ENCODE measurements at regions not wholly inside any gene's neighbourhood (a gene's known extent, or its start where the extent isn't known, plus 50 kb on each side); places are given as distances from the start of the nearest gene placed in this dataset.

DNA sequence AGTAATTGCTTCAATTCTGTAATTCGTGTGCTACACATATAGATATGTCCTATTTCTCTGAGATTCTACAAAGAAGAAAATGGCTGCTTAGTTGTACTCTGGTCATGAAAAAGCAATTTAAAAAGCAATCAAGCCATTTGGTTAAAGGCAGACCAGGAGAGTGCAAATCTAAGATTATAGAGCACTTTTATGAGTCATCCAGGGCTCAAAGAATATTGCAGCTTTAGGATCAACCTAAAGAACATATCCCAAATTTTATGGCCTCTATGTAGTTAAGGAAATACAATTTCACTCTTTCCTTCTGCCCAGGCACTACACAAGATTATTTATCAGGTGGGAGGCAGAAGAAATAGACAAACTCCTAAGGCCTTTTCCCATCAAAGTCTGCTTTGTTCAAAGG, 332.8 kb downstream of the SEC23A start:
- Histone ChIP-seq H3K27me3 (no peaks in the 10 kb centered on the region), H3K79me2 (no peaks in the 10 kb centered on the region), H3K4me2 (no peak overlapping the region), H3K9me3 (ENCODE audit: low read depth) (no peaks in the 10 kb centered on the region), H3K9me2 (replicated peaks; ENCODE audit: insufficient read depth) (no peaks in the 10 kb centered on the region), H3K36me3 (replicated peaks; ENCODE audit: insufficient read depth, low read depth) (no peaks in the 10 kb centered on the region), H4K20me1 (ENCODE audit: insufficient read depth, poor library complexity, severe bottlenecking) (no peaks in the 10 kb centered on the region), H2AFZ (no peak overlapping the region), H3K4me3 (no peak overlapping the region), H3K4me1 (ENCODE audit: insufficient read depth) (no peaks in the 10 kb centered on the region), H3K27ac (peak overlapping the region; percentile 31)
- no peak for DNase-seq (ENCODE audit: low spot score)
- WGBS (ENCODE audit: low lambda C conversion rate, missing lambda C conversion rate), result 71% methylated on average over 1 of the region's 1 CpG
- TF ChIP-seq CTCF (IDR thresholded peaks at IDR 0.05; ENCODE audit: poor library complexity), result no peak
- no peak for TF ChIP-seq EZH2 (IDR thresholded peaks at IDR 0.05; ENCODE audit: borderline replicate concordance)
- TF ChIP-seq EZH2phosphoT487 (IDR thresholded peaks at IDR 0.05; ENCODE audit: low read depth, severe bottlenecking, unreplicated experiment), result no peak

DNA sequence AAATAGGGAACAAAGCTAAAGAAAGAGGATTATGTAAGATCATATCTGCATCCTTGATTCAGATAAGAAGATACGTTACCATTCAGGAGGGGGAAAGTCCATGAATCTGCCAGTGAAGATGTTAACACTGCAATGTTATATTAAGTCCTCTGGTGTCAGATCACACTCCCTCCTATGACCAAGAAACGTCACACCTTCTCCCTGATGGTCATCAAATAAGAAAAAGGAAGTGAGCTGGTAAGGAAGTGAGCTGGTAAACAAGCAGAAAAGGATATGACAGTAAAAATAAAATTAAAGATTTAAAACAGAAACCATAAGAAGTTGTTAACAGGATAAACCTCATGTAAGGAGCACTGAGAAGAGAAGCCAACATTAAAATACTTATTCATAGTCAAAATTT, 340.2 kb downstream of the SEC23A start:
- H3K36me3 ChIP-seq (replicated peaks; ENCODE audit: insufficient read depth, low read depth), result no peaks in the 10 kb centered on the region
- H3K4me2 ChIP-seq, result no peak overlapping the region
- 50% methylated on average over 2 of the region's 2 CpGs for WGBS (ENCODE audit: low lambda C conversion rate, missing lambda C conversion rate)
- no peak for DNase-seq (ENCODE audit: low spot score)
- no peak overlapping the region for H3K27ac ChIP-seq
- no peaks in the 10 kb centered on the region for H3K4me1 ChIP-seq (ENCODE audit: insufficient read depth)
- no peaks in the 10 kb centered on the region for H3K27me3 ChIP-seq
- no peaks in the 10 kb centered on the region for H3K9me2 ChIP-seq (replicated peaks; ENCODE audit: insufficient read depth)
- H3K79me2 ChIP-seq, result no peaks in the 10 kb centered on the region
- no peaks in the 10 kb centered on the region for H3K9me3 ChIP-seq (ENCODE audit: low read depth)
- H3K4me3 ChIP-seq, result no peak overlapping the region
- no peaks in the 10 kb centered on the region for H4K20me1 ChIP-seq (ENCODE audit: insufficient read depth, poor library complexity, severe bottlenecking)
- TF ChIP-seq EZH2phosphoT487 (IDR thresholded peaks at IDR 0.05; ENCODE audit: low read depth, severe bottlenecking, unreplicated experiment) (no peak), EZH2 (IDR thresholded peaks at IDR 0.05; ENCODE audit: borderline replicate concordance) (no peak), CTCF (IDR thresholded peaks at IDR 0.05; ENCODE audit: poor library complexity) (no peak)
- no peak overlapping the region for H2AFZ ChIP-seq

GRCh38 chr14:38762426-38762825, 340.6 kb downstream of the SEC23A start:
- TF ChIP-seq CTCF (IDR thresholded peaks at IDR 0.05; ENCODE audit: poor library complexity) (no peak), EZH2phosphoT487 (IDR thresholded peaks at IDR 0.05; ENCODE audit: low read depth, severe bottlenecking, unreplicated experiment) (no peak), EZH2 (IDR thresholded peaks at IDR 0.05; ENCODE audit: borderline replicate concordance) (no peak)
- DNase-seq (ENCODE audit: low spot score), result no peak
- no peak overlapping the region for H3K4me3 ChIP-seq
- H4K20me1 ChIP-seq (ENCODE audit: insufficient read depth, poor library complexity, severe bottlenecking), result no peaks in the 10 kb centered on the region
- 62% methylated on average over 5 of the region's 5 CpGs for WGBS (ENCODE audit: low lambda C conversion rate, missing lambda C conversion rate)
- H3K4me1 ChIP-seq (ENCODE audit: insufficient read depth), result no peaks in the 10 kb centered on the region
- no peaks in the 10 kb centered on the region for H3K9me2 ChIP-seq (replicated peaks; ENCODE audit: insufficient read depth)
- no peaks in the 10 kb centered on the region for H3K27me3 ChIP-seq
- no peaks in the 10 kb centered on the region for H3K79me2 ChIP-seq
- no peaks in the 10 kb centered on the region for H3K36me3 ChIP-seq (replicated peaks; ENCODE audit: insufficient read depth, low read depth)
- no peak overlapping the region for H3K4me2 ChIP-seq
- H2AFZ ChIP-seq, result no peak overlapping the region
- H3K27ac ChIP-seq, result no peak overlapping the region
- no peaks in the 10 kb centered on the region for H3K9me3 ChIP-seq (ENCODE audit: low read depth)

DNA sequence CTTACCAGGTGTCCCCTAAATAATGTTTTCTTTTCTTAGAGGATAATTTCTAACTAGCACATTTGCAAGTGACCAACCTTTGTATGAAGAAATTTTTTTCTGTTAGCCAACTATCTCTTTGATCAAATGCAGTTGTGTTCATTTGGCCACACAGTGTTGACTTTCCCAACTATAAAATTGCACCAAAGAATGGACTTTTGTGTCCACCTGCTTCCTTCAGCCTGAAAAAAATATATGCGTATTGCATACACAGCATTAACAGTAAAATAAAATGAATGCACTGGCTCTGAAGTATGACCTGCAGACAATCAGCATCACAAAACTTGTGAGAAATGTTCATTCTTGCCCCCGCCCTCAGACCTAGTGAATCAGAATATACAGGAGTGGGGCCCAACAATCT, 342.0 kb downstream of the SEC23A start:
- no peak overlapping the region for H3K4me3 ChIP-seq
- 92% methylated on average over 2 of the region's 2 CpGs for WGBS (ENCODE audit: low lambda C conversion rate, missing lambda C conversion rate)
- no peaks in the 10 kb centered on the region for H3K9me3 ChIP-seq (ENCODE audit: low read depth)
- no peaks in the 10 kb centered on the region for H3K4me1 ChIP-seq (ENCODE audit: insufficient read depth)
- no peak overlapping the region for H3K4me2 ChIP-seq
- no peaks in the 10 kb centered on the region for H3K79me2 ChIP-seq
- no peaks in the 10 kb centered on the region for H4K20me1 ChIP-seq (ENCODE audit: insufficient read depth, poor library complexity, severe bottlenecking)
- H2AFZ ChIP-seq, result no peak overlapping the region
- H3K36me3 ChIP-seq (replicated peaks; ENCODE audit: insufficient read depth, low read depth), result no peaks in the 10 kb centered on the region
- H3K9me2 ChIP-seq (replicated peaks; ENCODE audit: insufficient read depth), result no peaks in the 10 kb centered on the region
- no peak for DNase-seq (ENCODE audit: low spot score)
- H3K27me3 ChIP-seq, result no peaks in the 10 kb centered on the region
- no peak for TF ChIP-seq EZH2 (IDR thresholded peaks at IDR 0.05; ENCODE audit: borderline replicate concordance)
- TF ChIP-seq CTCF (IDR thresholded peaks at IDR 0.05; ENCODE audit: poor library complexity), result no peak
- no peak for TF ChIP-seq EZH2phosphoT487 (IDR thresholded peaks at IDR 0.05; ENCODE audit: low read depth, severe bottlenecking, unreplicated experiment)
- H3K27ac ChIP-seq, result no peak overlapping the region
